ENCODE measurements at regions not wholly inside any gene's neighbourhood (a gene's known extent, or its start where the extent isn't known, plus 50 kb on each side); places are given as distances from the start of the nearest gene placed in this dataset.

DNA sequence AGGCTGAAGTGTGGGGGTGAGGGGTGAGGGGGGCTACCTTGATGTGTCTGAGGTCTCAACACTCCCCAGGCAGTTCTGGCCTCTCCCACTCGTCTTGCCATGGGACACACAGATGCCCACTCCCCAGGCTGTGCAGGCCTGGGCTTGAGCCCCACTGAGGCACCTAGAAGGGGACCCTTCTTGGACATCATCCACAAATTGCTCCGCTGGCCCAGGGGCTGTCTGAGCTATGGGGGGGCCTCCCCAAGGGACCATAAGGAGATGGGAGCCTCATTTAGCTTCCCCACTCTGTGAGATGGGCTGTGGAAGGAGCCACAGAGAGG, 155.5 kb upstream of the MLN start:
- H3K9me3 Mint-ChIP-seq (ENCODE audit: low read depth): no peaks in the 10 kb centered on the region
- ChIA-PET CTCF (interaction anchor here (0.6 to 1.3 kb wide), 5 partner anchors 74 to 199 kb away, joined by 3 to 5 read pairs (median 3); no protein-coding TSS in a partner anchor), POLR2A (interaction anchor here (0.6 kb wide), 1 partner anchor 38 kb away, joined by 4 read pairs; no protein-coding TSS in a partner anchor)
- H3K27me3 Mint-ChIP-seq: peaks cover 2% of the 10 kb centered on the region
- H3K4me3 Mint-ChIP-seq: no peak overlapping the region
- intact Hi-C loops (cut with DNase I, micrococcal nuclease): loop anchor here in 1 of 2 experiments (10.0 kb wide), 1 partner anchor 196 kb away; no protein-coding TSS in a partner anchor
- H3K27ac Mint-ChIP-seq: no peak overlapping the region
- H3K36me3 Mint-ChIP-seq (ENCODE audit: low read depth): no peaks in the 10 kb centered on the region
- H3K4me1 Mint-ChIP-seq: peaks cover 9% of the 10 kb centered on the region
- ATAC-seq (no peak), DNase-seq (no peak)

DNA sequence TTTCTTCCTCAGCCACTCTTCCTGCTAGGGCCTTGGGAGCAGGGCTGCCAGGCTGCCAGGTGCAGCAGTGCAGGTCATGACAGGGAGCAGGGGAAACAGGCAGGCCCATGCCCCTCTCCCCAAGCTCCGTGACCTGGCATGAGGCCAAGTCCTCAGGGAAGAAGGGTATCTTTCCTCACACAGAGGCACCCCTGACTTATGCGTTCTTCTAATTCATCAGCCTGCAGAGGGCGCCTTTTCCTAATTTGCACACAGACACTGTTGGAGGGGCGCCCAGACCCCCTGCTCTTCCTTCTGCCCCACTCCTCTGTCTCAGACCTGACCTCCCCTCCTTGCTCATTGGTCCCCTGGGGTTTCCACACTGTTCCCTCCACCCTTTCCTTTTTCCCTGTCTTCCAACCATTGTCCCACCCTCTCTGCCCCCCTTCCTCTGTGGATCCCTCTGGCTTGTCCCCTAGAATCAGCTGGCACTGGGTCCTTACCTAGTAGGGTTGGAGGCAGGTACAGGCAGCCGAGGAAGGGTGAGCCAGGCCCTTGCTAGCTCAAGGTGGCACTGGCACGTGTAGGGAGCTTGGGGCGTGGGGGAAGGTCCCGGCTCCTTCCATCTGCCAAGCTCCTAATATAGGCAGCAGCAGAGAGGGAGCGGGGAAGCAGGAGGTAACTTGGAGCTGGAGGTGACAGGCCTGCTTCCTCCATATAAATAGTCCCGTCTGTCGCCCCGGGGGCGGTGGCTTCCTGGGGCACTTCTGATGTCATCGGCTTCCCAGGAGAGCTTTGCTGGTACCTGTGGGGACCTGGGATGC, 154.9 kb upstream of the MLN start:
- DNase-seq (peak; percentile 42), ATAC-seq (no peak)
- Mint-ChIP-seq H3K27ac (no peak overlapping the region), H3K36me3 (ENCODE audit: low read depth) (no peaks in the 10 kb centered on the region), H3K4me3 (no peak overlapping the region), H3K4me1 (peaks cover 9% of the 10 kb centered on the region), H3K27me3 (peaks cover 2% of the 10 kb centered on the region), H3K9me3 (ENCODE audit: low read depth) (no peaks in the 10 kb centered on the region)
- intact Hi-C loops (cut with DNase I, micrococcal nuclease): loop anchor here in 1 of 2 experiments (10.0 kb wide), 1 partner anchor 196 kb away; no protein-coding TSS in a partner anchor
- ChIA-PET POLR2A (interaction anchor here (0.6 kb wide), 1 partner anchor 39 kb away, joined by 4 read pairs; no protein-coding TSS in a partner anchor), CTCF (interaction anchor here (0.6 to 1.3 kb wide), 6 partner anchors 75 to 352 kb away, joined by 3 to 5 read pairs (median 3); no protein-coding TSS in a partner anchor)

DNA sequence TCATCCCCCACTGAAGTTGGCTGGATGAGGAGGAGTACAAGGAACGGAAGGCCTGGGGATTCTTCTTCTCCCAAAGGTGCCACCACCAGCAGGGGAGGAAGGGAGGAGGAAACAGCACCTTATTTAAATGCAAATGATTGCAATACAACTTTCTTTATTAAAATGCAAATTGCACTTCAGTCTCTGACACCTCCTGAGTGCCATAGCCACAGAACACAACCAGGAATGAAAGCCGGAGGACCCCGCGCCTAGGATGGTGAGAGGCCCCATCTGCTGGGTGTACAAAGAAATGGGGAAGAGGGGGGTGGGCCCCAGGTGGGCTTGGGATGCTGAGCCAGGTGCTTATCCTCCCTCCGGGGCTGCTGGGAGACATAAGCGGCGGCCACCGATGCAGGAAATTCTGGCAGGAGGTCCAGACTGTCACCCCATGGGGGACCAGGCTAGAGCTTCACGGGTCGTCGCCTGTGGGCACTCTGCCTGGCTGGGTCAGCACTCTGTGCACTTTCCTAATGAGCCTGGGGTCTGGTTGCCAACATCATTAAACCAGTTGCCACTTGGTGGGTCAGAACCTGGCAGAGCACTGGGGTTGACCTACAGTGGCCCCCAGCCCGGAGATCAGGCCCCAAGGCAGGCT, 154.2 kb upstream of the MLN start:
- intact Hi-C loops (cut with DNase I, micrococcal nuclease): loop anchor here in 1 of 2 experiments (10.0 kb wide), 1 partner anchor 197 kb away; no protein-coding TSS in a partner anchor
- DNase-seq (no peak), ATAC-seq (no peak)
- H3K9me3 Mint-ChIP-seq (ENCODE audit: low read depth): no peaks in the 10 kb centered on the region
- no peak overlapping the region for H3K4me3 Mint-ChIP-seq
- ChIA-PET CTCF (interaction anchor here (1.0 to 1.3 kb wide), 2 partner anchors 198 to 351 kb away, joined by 3 to 4 read pairs; no protein-coding TSS in a partner anchor), POLR2A (no interaction called here)
- no peak overlapping the region for H3K27ac Mint-ChIP-seq
- H3K4me1 Mint-ChIP-seq: peaks cover 8% of the 10 kb centered on the region
- peaks cover 2% of the 10 kb centered on the region for H3K27me3 Mint-ChIP-seq
- H3K36me3 Mint-ChIP-seq (ENCODE audit: low read depth): no peaks in the 10 kb centered on the region

DNA sequence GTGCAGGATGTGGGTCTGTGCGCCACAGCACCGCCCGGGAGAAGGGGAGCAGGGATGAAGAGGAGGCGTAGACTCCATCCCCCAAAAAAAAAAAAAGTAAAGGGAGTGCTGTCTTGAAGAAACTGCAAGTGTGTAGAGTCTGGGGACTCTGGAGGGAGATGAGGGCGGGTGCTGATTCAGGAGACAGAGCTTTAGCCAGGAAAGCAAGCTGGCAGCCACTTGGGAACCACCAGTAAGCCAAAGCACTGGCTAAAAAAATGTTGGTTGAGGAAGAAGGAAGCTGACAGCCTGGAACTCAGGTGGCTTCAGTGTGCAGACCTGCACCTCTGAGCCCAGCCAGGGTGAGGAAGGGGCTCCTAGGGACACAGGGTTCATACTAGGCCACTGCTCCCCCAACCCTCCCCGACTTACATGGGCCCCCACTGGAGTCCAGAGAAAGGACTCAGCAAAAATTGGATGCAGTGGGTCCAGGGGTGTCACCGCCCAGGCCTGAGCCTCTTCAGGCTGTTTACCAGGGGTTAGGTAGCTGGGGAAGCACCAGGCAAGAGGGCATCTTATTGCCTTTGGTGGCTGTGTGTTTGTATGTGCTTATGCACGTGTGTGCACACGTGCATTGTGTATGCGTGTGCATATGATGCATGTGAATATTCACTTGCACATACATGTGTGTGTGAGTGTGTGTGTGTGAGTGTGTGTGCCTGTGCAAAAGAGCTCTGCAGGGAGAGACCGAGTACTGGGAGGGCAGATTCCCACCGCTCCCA, 153.5 kb upstream of the MLN start:
- no peak overlapping the region for H3K4me3 Mint-ChIP-seq
- H3K36me3 Mint-ChIP-seq (ENCODE audit: low read depth): no peaks in the 10 kb centered on the region
- H3K4me1 Mint-ChIP-seq: peaks cover 3% of the 10 kb centered on the region
- intact Hi-C loops (cut with DNase I, micrococcal nuclease): loop anchor here in 1 of 2 experiments (10.0 kb wide), 1 partner anchor 197 kb away; no protein-coding TSS in a partner anchor
- no peaks in the 10 kb centered on the region for H3K9me3 Mint-ChIP-seq (ENCODE audit: low read depth)
- DNase-seq (no peak), ATAC-seq (no peak)
- H3K27me3 Mint-ChIP-seq: peaks cover 2% of the 10 kb centered on the region
- POLR2A ChIA-PET: no interaction called here
- CTCF ChIA-PET: no interaction called here
- no peak overlapping the region for H3K27ac Mint-ChIP-seq

DNA sequence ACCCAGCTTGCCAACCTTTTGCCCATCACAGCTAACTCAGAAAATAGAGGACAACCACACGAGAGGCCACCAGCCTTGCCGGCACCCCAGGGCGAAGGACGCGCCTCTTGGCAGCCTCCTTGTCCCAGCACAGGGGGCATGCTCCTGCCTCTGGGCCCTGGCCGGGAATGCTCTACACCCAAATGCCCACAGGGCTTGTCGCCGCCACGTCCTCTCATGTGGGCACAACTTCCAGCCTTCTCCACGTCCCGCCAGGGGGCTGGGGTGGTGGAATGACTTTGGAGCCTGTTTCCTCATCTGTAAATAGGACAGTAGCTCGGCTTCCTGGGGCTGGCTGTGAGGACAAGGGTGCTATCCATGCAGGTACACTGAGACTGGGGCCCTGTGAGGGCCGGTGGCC, 152.4 kb upstream of the MLN start:
- Mint-ChIP-seq H3K4me1 (peaks cover 3% of the 10 kb centered on the region), H3K4me3 (no peak overlapping the region), H3K9me3 (ENCODE audit: low read depth) (no peaks in the 10 kb centered on the region), H3K36me3 (ENCODE audit: low read depth) (no peaks in the 10 kb centered on the region), H3K27me3 (peaks cover 2% of the 10 kb centered on the region), H3K27ac (no peak overlapping the region)
- DNase-seq: no peak
- ChIA-PET POLR2A (no interaction called here), CTCF (interaction anchor here (0.7 kb wide), 1 partner anchor 210 kb away, joined by 3 read pairs; no protein-coding TSS in a partner anchor)
- no peak for ATAC-seq
- intact Hi-C loops (cut with DNase I, micrococcal nuclease): loop anchor here in 1 of 2 experiments (10.0 kb wide), 1 partner anchor 199 kb away; no protein-coding TSS in a partner anchor

DNA sequence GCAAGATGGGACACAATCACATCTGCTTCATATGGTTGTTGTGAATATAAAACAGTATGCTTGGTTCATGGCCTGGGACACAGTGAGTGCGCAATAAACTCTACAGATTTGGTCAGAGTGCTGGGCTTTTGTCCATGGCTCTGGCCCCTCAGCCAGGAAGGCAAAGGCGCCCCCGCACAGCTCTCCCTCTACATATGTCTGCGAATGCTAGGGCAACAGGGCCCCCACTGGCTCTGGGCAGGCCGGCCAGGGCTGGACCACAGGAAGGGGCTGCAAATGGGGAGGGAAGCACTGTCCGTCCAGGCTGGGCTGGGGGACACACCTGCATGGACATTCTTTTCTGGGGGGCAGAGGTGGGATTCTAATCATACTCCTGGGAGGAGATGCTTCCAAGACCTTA, 151.8 kb upstream of the MLN start:
- Mint-ChIP-seq H3K27me3 (peaks cover 2% of the 10 kb centered on the region), H3K4me1 (peaks cover 3% of the 10 kb centered on the region), H3K27ac (no peak overlapping the region), H3K4me3 (no peak overlapping the region), H3K9me3 (ENCODE audit: low read depth) (no peaks in the 10 kb centered on the region), H3K36me3 (ENCODE audit: low read depth) (no peaks in the 10 kb centered on the region)
- no peak for DNase-seq
- no peak for ATAC-seq
- intact Hi-C loops (cut with DNase I, micrococcal nuclease): loop anchor here in 1 of 2 experiments (10.0 kb wide), 1 partner anchor 199 kb away; no protein-coding TSS in a partner anchor
- ChIA-PET POLR2A (no interaction called here), CTCF (interaction anchor here (0.7 kb wide), 1 partner anchor 352 kb away, joined by 4 read pairs; no protein-coding TSS in a partner anchor)

DNA sequence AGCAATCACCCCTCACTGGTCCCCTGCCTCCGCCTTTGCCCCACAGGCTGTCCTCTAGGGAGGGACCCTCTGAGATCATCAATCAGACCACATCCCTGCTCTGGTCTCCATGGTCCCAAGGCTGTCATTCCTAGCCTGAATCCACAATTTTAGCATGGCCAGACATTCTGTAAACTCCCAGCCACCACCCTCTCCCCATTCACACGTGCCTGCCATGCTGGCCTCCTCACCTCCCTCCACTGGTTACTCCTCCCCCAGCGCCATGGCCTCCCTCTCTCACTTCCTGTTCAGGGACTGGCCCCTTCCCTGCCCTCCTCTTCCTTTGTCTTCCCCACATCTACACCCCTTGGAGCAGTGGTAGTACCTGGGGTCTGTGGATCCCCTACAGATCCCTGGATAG, 150.7 kb upstream of the MLN start:
- intact Hi-C loops (cut with DNase I, micrococcal nuclease): loop anchor here in 1 of 2 experiments (10.0 kb wide), 1 partner anchor 200 kb away; no protein-coding TSS in a partner anchor
- Mint-ChIP-seq H3K36me3 (ENCODE audit: low read depth) (no peaks in the 10 kb centered on the region), H3K4me1 (peaks cover 3% of the 10 kb centered on the region), H3K27ac (peak overlapping the region; percentile 47), H3K4me3 (no peak overlapping the region), H3K9me3 (ENCODE audit: low read depth) (no peaks in the 10 kb centered on the region), H3K27me3 (peaks cover 2% of the 10 kb centered on the region)
- DNase-seq (no peak), ATAC-seq (no peak)
- ChIA-PET CTCF (no interaction called here), POLR2A (no interaction called here)

DNA sequence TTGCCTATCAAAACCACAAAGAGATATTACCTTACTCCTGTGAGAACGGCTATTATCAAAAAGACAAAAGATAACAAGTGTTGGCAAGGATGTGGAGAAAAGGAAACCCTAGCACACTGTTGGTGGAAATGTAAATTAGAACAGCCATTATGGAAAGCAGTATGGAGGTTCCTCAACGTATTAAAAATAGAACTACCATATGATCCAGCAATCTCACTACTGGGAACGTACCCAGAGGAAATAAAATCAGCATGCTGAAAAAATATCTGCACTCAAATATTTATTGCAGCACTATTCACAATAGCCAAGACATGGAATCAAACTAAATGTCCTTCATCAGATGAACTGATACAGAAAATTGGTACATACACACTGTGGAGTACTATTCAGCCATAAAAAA, 149.4 kb upstream of the MLN start:
- Mint-ChIP-seq H3K4me3 (no peak overlapping the region), H3K27me3 (peaks cover 2% of the 10 kb centered on the region), H3K4me1 (peaks cover 3% of the 10 kb centered on the region), H3K9me3 (ENCODE audit: low read depth) (no peaks in the 10 kb centered on the region), H3K36me3 (ENCODE audit: low read depth) (no peaks in the 10 kb centered on the region), H3K27ac (no peak overlapping the region)
- ATAC-seq: no peak
- intact Hi-C loops (cut with DNase I, micrococcal nuclease): loop anchor here in 1 of 2 experiments (10.0 kb wide), 1 partner anchor 202 kb away; no protein-coding TSS in a partner anchor
- ChIA-PET POLR2A (no interaction called here), CTCF (no interaction called here)
- DNase-seq: no peak

DNA sequence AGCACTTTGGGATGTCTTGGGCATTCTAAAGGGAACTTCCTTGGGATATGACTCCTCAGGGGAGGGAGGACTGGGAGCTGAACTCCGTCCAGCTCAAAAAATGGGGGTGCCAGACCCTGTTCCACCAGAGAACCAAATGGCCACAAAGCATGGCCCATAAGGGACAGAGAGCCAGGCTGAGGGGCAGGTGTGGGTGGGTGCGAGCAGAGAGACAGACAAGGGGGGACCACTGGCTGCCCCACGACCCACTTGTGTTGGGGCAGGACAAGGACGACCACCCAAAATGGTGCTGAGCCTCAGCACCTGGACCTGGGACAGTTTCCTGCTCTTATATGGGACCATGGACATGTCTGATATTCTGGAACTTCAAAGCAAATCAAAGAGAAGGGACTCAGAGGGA, 148.2 kb upstream of the MLN start:
- ChIA-PET CTCF (interaction anchor here (0.7 to 1.0 kb wide), 2 partner anchors 181 to 1785 kb away, joined by 3 read pairs; no protein-coding TSS in a partner anchor), POLR2A (no interaction called here)
- DNase-seq (no peak), ATAC-seq (no peak)
- Mint-ChIP-seq H3K4me3 (no peak overlapping the region), H3K27ac (no peak overlapping the region), H3K9me3 (ENCODE audit: low read depth) (no peaks in the 10 kb centered on the region), H3K36me3 (ENCODE audit: low read depth) (no peaks in the 10 kb centered on the region), H3K4me1 (peaks cover 3% of the 10 kb centered on the region), H3K27me3 (peaks cover 2% of the 10 kb centered on the region)
- intact Hi-C loops (cut with DNase I, micrococcal nuclease): loop anchor here in 1 of 2 experiments (10.0 kb wide), 1 partner anchor 203 kb away; no protein-coding TSS in a partner anchor

DNA sequence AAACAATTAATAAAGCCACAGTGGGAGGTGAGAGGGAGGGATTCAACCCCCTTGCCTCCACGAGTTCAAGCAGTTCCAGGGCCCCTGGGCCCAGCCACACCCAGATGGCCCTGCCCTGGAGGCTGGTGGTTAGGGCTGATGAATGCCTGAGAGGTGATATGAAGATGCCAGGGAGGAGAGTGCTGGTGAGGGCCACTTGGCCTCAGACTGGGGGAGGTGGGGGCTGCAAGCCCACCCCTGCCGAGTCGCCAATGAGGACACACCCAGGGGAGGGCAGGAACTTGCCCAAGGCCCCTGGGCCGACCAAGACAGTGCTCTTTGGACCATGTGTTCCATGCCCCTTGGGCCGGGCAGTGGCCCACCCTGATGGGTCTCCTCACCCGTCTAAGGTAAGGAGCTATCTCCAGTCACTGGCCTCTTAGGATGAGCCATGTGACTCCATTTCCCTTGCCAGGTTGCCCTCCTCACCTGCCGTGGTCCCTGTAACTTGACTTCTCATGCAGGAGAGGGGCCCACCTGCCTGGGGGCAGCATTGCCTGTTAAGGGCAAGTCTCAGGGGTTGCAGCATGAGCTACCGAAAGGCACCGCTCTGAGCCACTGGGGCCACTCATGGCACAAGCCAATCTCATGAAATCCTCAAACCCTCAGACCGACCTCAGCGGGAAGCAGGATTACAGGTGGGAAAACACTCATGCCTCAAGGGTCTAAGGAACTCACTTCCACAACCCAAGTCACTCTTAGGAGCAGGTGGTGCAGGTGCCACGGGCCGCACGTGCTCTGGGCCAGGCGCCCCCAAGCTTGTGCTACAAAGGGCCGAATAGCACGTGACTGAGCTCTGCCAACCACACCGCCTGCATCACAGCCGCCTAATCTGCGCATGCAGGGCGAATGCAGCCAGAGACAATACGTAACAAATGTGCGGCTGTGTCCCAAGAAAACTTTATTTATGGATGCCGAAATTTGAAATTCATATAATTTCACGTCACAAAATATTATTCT, 147.4 kb upstream of the MLN start:
- Mint-ChIP-seq H3K27me3 (peaks cover 2% of the 10 kb centered on the region), H3K36me3 (ENCODE audit: low read depth) (no peaks in the 10 kb centered on the region), H3K27ac (no peak overlapping the region), H3K9me3 (ENCODE audit: low read depth) (no peaks in the 10 kb centered on the region), H3K4me1 (peaks cover 3% of the 10 kb centered on the region), H3K4me3 (no peak overlapping the region)
- ChIA-PET POLR2A (no interaction called here), CTCF (interaction anchor here (1.2 kb wide), 1 partner anchor 11 kb away, joined by 4 read pairs; no protein-coding TSS in a partner anchor)
- intact Hi-C loops (cut with DNase I, micrococcal nuclease): loop anchor here in 1 of 2 experiments (10.0 kb wide), 1 partner anchor 204 kb away; no protein-coding TSS in a partner anchor
- no peak for DNase-seq
- ATAC-seq: no peak
